Stomach (tissue), 8 donors: ENCODE measurements at regions not wholly inside any gene's neighbourhood (a gene's known extent, or its start where the extent isn't known, plus 50 kb on each side); places are given as distances from the start of the nearest gene placed in this dataset.

Experiments used
- DNase-seq, 2 donors: peaks; one replicate each; pipeline versions ENCODE4 v3.0.0 to v3.0.0-alpha.2; 2013 to 2019
- H3K27ac ChIP-seq, 5 donors: fragments of 200-600 bp in 4 of 5; sonication (generic) in 4 of 5; one replicate each; pipeline ENCODE4 v1.5.1; 2013 to 2019; ENCODE audit warnings: mild to moderate bottlenecking in 1 of 5, moderate library complexity in 1 of 5
- H3K27me3 ChIP-seq, 3 donors: fragments of 200-600 bp; sonication (generic); one replicate each; pipeline ENCODE4 v1.5.1; 2017 to 2019; ENCODE audit warnings: mixed run types in 1 of 3
- H3K36me3 ChIP-seq, 4 donors: fragments of 200-600 bp; sonication (generic); 1 replicate in 3 of 4; 2 replicates in 1 of 4; pipeline ENCODE4 v1.5.1; 2016 to 2019
- H3K4me1 ChIP-seq, 4 donors: fragments of 200-600 bp; sonication (generic); one replicate each; pipeline ENCODE4 v1.5.1; 2016 to 2019
- H3K4me3 ChIP-seq, 4 donors: fragments of 200-600 bp; sonication (generic) in 3 of 4; one replicate each; pipeline ENCODE4 v1.5.1; 2016 to 2019; ENCODE audit warnings: mild to moderate bottlenecking in 1 of 4
- H3K9me3 ChIP-seq, 4 donors: fragments of 200-600 bp; sonication (generic); one replicate each; pipeline ENCODE4 v1.5.1; 2016 to 2019
- EP300 ChIP-seq: sonication (generic); formaldehyde crosslinking; IDR thresholded peaks from one replicate; pipeline ENCODE4 v1.6.1; 2017; ENCODE audit warnings: antibody characterized with exemption
- POLR2A ChIP-seq, 4 donors: fragments of 450-650 bp; IDR thresholded peaks; one replicate each; pipeline ENCODE4 v1.6.1; 2016; ENCODE audit warnings: antibody characterized with exemption in 4 of 4, control low read depth in 2 of 4, mild to moderate bottlenecking in 1 of 4, moderate library complexity in 1 of 4
- POLR2AphosphoS5 ChIP-seq, 3 donors: sonication (generic); formaldehyde crosslinking; IDR thresholded peaks; one replicate each; pipeline ENCODE4 v1.6.1; 2016; ENCODE audit warnings: antibody characterized with exemption in 3 of 3
- WGBS, 5 donors: extraction: QIAGEN DNeasy Blood & Tissue Kit in 3 of 5; methylation state at CpG; one replicate each; pipeline versions ENCODE4 v1.1.5 to v1.1.7; 2013 to 2018; 5-methylcytosine and 5-hydroxymethylcytosine counted together
- intact Hi-C: fragments of 100-400 bp; cut with DNase I; formaldehyde crosslinking; loops from one replicate; pipeline ENCODE4 v1.15.1; 2023; ENCODE audit warnings: low total_unique reads
- TF ChIP-seq, protein P1 (sequence below), 7 experiments: fragments of 450-650 bp in 4 of 7; fragments of 200-600 bp in 3 of 7; sonication (generic) in 3 of 7; IDR thresholded peaks; one replicate each; pipeline ENCODE4 v1.5.1; 2016 to 2019; ENCODE audit warnings: antibody characterized with exemption in 7 of 7, control low read depth in 2 of 7, mild to moderate bottlenecking in 1 of 7
- donor health status: healthy with polysubstance abuse.
- donor health status: Bipolar disorder and iron deficiency.
- donor health status: healthy.

- no peaks in the 10 kb centered on the region for H3K9me3 ChIP-seq
- no peak overlapping the region for H3K4me3 ChIP-seq
- H3K36me3 ChIP-seq = no peaks in the 10 kb centered on the region
- 78 to 86% (median 81%) methylated on average over 8 of the region's 8 CpGs for WGBS, 5 donors
- no peaks in the 10 kb centered on the region for H3K27me3 ChIP-seq
- intact Hi-C loops = no loop called here
- no peak for DNase-seq
- TF ChIP-seq POLR2AphosphoS5 (IDR thresholded peaks at IDR 0.05) = no peak
- TF ChIP-seq POLR2A (IDR thresholded peaks at IDR 0.05) = no peak
- TF ChIP-seq, protein P1, sequence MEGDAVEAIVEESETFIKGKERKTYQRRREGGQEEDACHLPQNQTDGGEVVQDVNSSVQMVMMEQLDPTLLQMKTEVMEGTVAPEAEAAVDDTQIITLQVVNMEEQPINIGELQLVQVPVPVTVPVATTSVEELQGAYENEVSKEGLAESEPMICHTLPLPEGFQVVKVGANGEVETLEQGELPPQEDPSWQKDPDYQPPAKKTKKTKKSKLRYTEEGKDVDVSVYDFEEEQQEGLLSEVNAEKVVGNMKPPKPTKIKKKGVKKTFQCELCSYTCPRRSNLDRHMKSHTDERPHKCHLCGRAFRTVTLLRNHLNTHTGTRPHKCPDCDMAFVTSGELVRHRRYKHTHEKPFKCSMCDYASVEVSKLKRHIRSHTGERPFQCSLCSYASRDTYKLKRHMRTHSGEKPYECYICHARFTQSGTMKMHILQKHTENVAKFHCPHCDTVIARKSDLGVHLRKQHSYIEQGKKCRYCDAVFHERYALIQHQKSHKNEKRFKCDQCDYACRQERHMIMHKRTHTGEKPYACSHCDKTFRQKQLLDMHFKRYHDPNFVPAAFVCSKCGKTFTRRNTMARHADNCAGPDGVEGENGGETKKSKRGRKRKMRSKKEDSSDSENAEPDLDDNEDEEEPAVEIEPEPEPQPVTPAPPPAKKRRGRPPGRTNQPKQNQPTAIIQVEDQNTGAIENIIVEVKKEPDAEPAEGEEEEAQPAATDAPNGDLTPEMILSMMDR (IDR thresholded peaks at IDR 0.05) = no peak
- no peak for TF ChIP-seq EP300
- H3K27ac ChIP-seq = no peak overlapping the region
- no peaks in the 10 kb centered on the region for H3K4me1 ChIP-seq
These were observed 615.6 kb upstream of the KIRREL3 start for GRCh38 chr11:127616158-127616557.

- Histone ChIP-seq H3K4me3 (no peak overlapping the region), H3K9me3 (no peaks in the 10 kb centered on the region), H3K4me1 (no peaks in the 10 kb centered on the region), H3K27me3 (no peaks in the 10 kb centered on the region), H3K36me3 (no peaks in the 10 kb centered on the region), H3K27ac (no peak overlapping the region)
- WGBS, 5 donors = 60 to 73% (median 72%) methylated on average over 2 of the region's 2 CpGs
- no peak for DNase-seq
- intact Hi-C loops = no loop called here
- TF ChIP-seq, protein P1 (IDR thresholded peaks at IDR 0.05) = no peak
- TF ChIP-seq POLR2A (IDR thresholded peaks at IDR 0.05) (no peak), POLR2AphosphoS5 (IDR thresholded peaks at IDR 0.05) (no peak), EP300 (no peak)
These were observed 612.0 kb upstream of the KIRREL3 start for GRCh38 chr11:127612607-127613006.

- 71 to 95% (median 76%) methylated on average over 4 of the region's 4 CpGs for WGBS, 5 donors
- DNase-seq = no peak
- TF ChIP-seq, protein P1 (IDR thresholded peaks at IDR 0.05) = no peak
- no peak for TF ChIP-seq POLR2A (IDR thresholded peaks at IDR 0.05)
- TF ChIP-seq POLR2AphosphoS5 (IDR thresholded peaks at IDR 0.05) = no peak
- no peak for TF ChIP-seq EP300
- Histone ChIP-seq H3K4me3 (no peak overlapping the region), H3K36me3 (no peaks in the 10 kb centered on the region), H3K27me3 (no peaks in the 10 kb centered on the region), H3K4me1 (no peaks in the 10 kb centered on the region), H3K9me3 (no peaks in the 10 kb centered on the region), H3K27ac (no peak overlapping the region)
- intact Hi-C loops = no loop called here
These were observed 608.6 kb upstream of the KIRREL3 start for GRCh38 chr11:127609025-127609773.

- intact Hi-C loops = no loop called here
- H3K36me3 ChIP-seq = no peaks in the 10 kb centered on the region
- H3K27me3 ChIP-seq = no peaks in the 10 kb centered on the region
- H3K27ac ChIP-seq = no peak overlapping the region
- WGBS, 5 donors = 65 to 81% (median 74%) methylated on average over 9 of the region's 9 CpGs
- TF ChIP-seq, protein P1 (IDR thresholded peaks at IDR 0.05) = no peak
- TF ChIP-seq POLR2A (IDR thresholded peaks at IDR 0.05) (no peak), POLR2AphosphoS5 (IDR thresholded peaks at IDR 0.05) (no peak), EP300 (no peak)
- H3K4me3 ChIP-seq = no peak overlapping the region
- no peaks in the 10 kb centered on the region for H3K4me1 ChIP-seq
- no peaks in the 10 kb centered on the region for H3K9me3 ChIP-seq
- DNase-seq = peak in 1 of 2 donors; percentile 12
These were observed 607.0 kb upstream of the KIRREL3 start for GRCh38 chr11:127607487-127608085.
